ENCODE measurements at regions not wholly inside any gene's neighbourhood (a gene's known extent, or its start where the extent isn't known, plus 50 kb on each side); places are given as distances from the start of the nearest gene placed in this dataset.

- Histone ChIP-seq H3K9ac (ENCODE audit: control insufficient read depth, insufficient read depth, low read length) (no peak overlapping the region), H3K27ac (ENCODE audit: control insufficient read depth, insufficient read depth) (no peak overlapping the region), H2AFZ (ENCODE audit: control insufficient read depth, low read depth, low read length) (no peak overlapping the region), H3K4me3 (no peak overlapping the region), H3K4me2 (ENCODE audit: control insufficient read depth, insufficient read depth) (no peak overlapping the region), H3K9me3 (replicated peaks; ENCODE audit: control insufficient read depth, insufficient read depth, low read length) (no peaks in the 10 kb centered on the region), H4K20me1 (ENCODE audit: control insufficient read depth, insufficient read depth) (no peaks in the 10 kb centered on the region), H3K36me3 (ENCODE audit: control insufficient read depth in 2 of 2, insufficient read depth in 2 of 2, low read length in 1 of 2) (no peaks in the 10 kb centered on the region), H3K4me1 (ENCODE audit: control insufficient read depth, insufficient read depth, low read length) (no peaks in the 10 kb centered on the region), H3K27me3 (replicated peaks in 1 of 2; ENCODE audit: control insufficient read depth in 2 of 2, insufficient read depth in 2 of 2, low read length in 1 of 2) (no peaks in the 10 kb centered on the region), H3K79me2 (ENCODE audit: control insufficient read depth, insufficient read depth, low read length) (no peaks in the 10 kb centered on the region)
- ChIA-PET POLR2A (no interaction called here), CTCF (no interaction called here), RAD21 (ENCODE audit: unreplicated experiment) (no interaction called here), SMC1A (ENCODE audit: uncharacterized antibody, unreplicated experiment) (no interaction called here)
- no TSS peak for BruUV-seq (replicated peaks)
- intact Hi-C loops (cut with micrococcal nuclease; ENCODE audit: unreplicated experiment), result no loop called here
- TF ChIP-seq FOS (IDR thresholded peaks at IDR 0.05; ENCODE audit: borderline replicate concordance, extremely low read depth, insufficient read length), result no peak
- TF ChIP-seq PML (IDR thresholded peaks at IDR 0.05; ENCODE audit: low read length), result no peak
- no peak for TF ChIP-seq BCLAF1 (IDR thresholded peaks at IDR 0.05)
- no peak for TF ChIP-seq TCF7 (IDR thresholded peaks at IDR 0.05; ENCODE audit: borderline replicate concordance)
- TF ChIP-seq CHD4 (IDR thresholded peaks at IDR 0.05), result no peak
- TF ChIP-seq CBX5 (IDR thresholded peaks at IDR 0.05; ENCODE audit: low read depth), result no peak
- TF ChIP-seq CREB1 (IDR thresholded peaks at IDR 0.05; ENCODE audit: low read depth), result no peak
- TF ChIP-seq JUND (IDR thresholded peaks at IDR 0.05; ENCODE audit: low read depth, low read length), result no peak
- TF ChIP-seq ELK1 (IDR thresholded peaks at IDR 0.05; ENCODE audit: low read depth, low read length), result no peak
- TF ChIP-seq FOXM1 (IDR thresholded peaks at IDR 0.05; ENCODE audit: low read depth, low read length), result no peak
- WGBS (ENCODE audit: insufficient coverage, insufficient replicate concordance, low lambda C conversion rate, missing lambda C conversion rate), result 19% methylated on average over 2 of the region's 2 CpGs
- in situ Hi-C loops (cut with MboI), result no loop called here
- no peak for DNase-seq (ENCODE audit: low read depth, low spot score)
- no peak for ATAC-seq
- FAIRE-seq, result no peak
These were observed 1291.9 kb upstream of the TENM3 start for GRCh38 chr4:180951312-180951711.

Data from GM12878 (cell line).